ENCODE measurements at regions not wholly inside any gene's neighbourhood (a gene's known extent, or its start where the extent isn't known, plus 50 kb on each side); places are given as distances from the start of the nearest gene placed in this dataset.

DNA sequence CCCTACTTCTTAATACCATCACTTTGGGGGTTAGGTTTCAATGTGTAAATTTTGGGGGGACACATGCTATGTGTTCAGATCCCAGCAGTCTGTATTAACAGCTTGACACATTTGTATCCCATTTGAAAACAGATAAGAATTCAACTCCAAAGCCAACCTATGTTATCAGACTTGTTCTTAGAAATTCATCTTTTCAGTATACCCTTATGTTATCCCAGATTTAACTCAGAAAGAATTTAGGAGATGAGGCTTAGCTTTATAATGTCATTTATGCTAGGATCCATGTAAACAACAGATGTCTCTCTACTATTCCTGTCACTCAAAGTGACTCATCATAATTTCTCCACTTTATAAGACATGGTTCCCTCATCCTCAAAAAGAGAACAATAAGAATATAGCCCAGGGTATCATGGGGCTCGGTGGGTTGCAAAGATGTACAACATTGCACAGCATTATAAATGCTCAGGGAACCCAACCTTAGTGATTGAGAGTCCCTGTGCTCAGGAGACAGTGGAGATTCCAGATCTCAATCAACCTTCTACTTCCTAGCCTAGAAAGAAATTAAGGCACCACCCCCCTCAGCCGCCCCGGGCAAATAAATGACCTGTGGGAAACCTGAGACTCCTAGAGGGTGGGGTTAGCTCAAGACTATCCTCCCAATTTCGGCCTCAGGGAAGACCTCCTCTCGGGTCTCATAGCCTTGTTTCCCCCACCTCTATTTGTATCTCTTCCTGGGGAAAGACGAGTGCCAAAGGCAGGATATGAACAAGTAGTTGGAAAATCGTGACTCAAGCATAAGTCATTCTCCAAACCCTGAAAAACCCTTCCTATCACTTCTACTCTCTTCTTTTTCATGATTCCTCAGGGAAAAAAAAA is 265.1 kb upstream of the CAMK1G start:
- no peak for DNase-seq

DNA sequence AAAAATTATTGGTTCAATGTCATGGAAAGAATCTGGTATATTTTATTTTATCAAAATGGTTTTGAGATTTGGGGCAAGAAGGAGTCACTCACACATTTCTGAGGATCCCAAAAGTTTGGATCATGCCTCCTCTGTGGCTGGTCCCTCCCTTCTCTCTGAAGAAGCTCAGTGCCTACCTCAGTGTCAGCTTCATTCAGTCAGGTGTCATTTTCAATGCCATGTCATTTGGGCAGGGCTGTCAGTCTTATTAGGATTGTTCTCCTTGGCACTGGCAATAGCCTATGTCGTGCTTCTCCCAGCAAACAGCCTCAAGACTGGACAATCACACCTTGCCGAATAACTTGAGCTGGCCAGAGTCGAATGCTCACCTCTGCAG is 264.5 kb upstream of the CAMK1G start:
- DNase-seq = no peak

DNA sequence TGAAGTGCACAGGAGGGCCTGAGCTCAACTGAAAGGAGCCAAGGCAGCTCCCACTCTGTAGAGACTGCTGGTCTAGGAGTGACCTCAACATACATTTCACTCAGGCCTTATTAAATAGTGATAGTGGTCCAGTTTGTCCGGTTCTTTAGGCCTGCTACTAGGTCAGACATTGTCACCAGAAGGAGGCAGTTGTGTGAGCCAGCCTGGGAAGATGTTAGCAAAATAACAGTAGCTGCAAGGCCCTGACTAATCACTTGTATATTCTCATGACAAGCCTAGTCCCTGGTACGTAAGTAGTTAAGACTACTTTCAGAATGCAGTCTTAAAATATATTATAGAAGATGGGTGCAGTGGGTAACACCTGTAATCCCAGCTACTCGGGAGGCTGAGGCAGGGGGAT is 264.0 kb upstream of the CAMK1G start:
- no peak for DNase-seq

DNA sequence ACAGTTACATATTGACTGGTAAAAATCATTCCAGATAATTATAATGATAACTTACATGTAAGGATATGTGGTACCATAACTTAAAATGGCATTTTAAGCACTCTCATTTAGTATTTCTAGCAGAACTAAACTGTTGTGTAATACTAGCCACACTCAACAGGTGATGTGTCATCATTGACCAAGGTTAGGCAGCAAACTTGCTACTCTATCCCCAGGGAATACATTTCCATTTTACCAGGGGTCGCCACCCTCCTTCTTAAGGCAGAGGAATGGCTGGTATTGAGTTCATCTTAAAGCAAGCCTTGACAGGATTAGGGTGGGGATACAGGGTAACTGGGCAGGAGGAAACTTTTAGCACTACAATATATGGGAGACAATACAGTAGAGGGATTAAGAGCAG is 259.8 kb upstream of the CAMK1G start:
- DNase-seq = no peak

DNA sequence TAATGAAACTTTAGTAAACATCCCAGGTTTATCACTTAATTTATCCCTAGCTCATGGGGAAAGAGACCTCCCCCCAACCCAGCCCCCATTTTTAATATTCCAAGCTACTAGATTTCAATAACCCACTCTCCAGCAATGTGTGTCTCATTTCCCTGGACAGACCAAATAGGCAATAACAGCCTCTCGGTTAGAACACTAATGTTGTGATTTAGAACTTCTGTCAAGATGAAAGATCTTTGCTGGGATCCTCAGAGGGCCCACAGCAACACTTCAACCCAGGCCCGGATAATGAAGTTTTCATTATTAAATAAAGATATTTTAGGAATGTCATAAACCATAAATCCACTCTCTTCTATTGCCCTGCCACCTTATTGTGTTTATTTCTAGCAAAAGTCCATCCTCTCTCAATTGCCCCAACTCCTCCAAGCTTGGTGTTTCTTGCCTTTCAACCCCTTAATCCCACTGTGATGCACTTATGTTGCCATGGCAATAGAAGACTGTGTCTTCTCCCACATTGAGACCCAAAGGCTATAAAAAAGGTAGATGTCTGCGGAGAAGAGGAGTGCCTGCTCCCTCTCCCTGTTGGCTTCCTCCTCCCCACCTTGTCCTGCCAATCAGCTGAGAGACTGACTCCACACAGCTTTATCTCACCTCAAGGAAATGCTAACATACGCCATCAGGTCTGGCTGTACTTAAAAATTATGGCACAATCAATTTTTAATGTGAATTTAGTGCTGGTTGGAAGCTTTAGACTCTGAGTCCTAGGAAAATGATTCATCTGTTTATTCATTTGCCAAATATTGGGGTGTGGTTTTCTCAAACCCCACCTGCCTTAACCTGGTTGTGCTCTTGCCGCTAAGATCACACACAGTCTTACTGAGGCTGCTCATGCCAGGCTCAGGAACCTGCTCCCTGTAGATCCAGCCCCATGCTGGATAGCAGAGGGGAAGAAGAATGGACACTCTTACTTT is 258.3 kb upstream of the CAMK1G start:
- no peak for DNase-seq

DNA sequence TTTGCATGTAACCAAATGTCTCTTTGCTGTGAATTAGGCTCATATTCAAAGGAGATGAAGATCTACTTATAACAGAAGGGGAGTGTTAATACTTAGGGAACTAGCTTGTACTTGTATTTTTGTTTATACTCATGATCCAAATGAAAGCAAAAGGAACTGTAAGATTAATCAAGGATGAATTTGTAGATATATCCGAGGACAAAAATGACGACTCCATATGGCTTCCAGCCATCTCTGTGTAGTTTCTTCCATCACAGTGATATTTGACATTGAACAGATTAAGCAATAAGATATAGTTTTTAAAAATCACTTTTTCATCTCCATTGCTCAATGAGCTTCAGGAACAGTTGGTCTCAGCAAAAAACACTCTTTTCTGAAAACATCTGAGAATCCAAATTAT is 257.4 kb upstream of the CAMK1G start:
- no peak for DNase-seq

DNA sequence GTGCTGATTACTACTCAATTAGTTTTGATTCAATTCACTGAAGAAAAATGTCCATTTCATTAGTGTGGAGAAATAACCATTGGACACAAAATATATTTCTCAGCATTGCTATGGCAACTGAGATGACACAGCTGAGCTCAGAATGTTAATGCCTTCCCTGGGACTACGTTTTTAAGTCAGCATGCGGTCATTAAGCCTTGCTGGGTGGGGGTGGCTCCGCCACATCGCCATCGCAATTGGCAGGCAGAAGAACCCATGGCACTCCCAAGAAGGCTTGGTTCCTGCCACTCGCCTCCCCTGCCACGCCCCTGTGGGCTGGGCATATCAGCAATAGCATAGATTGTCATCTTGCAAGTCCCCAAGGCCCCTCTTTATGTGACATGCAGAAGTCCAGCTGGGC is 256.7 kb upstream of the CAMK1G start:
- DNase-seq = peak; percentile 27

DNA sequence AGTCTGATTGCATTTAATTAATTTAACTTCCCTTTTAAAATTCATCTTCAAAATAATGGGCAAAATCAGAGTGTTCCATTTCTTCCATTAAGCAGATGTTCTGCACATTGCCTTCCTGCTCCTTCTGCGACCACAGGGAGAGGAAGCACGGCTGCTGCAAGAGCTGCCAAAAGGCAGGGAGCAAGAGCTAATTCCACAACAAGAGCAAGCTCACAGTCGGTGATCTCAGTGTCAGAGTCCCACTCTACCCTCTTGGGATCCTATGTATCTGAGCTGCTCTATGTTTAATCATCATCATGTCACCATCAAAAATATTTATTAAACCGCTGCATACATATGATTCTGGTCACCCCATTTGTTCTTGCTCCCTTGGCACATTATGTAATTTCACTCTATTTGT is 255.3 kb upstream of the CAMK1G start:
- DNase-seq = peak; percentile 30

DNA sequence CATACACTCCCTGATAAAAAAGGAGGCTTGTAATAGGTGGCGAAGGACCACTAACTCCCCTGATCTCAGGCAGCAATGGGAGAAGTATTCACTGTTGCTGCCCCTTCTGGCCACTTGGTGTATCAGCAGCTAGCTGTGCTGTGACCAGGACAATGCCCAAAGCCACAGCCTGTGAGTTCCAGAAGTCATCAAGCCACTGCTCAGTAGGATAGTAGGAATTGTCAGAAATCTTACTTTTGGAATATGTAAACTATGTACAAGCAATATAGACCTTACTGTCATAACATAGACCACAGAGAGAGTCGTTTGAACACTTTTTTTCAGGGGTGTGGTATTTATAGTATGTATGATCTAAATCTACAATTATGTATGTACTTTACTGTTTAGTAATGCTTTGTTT is 248.3 kb upstream of the CAMK1G start:
- DNase-seq = peak; percentile 46

DNA sequence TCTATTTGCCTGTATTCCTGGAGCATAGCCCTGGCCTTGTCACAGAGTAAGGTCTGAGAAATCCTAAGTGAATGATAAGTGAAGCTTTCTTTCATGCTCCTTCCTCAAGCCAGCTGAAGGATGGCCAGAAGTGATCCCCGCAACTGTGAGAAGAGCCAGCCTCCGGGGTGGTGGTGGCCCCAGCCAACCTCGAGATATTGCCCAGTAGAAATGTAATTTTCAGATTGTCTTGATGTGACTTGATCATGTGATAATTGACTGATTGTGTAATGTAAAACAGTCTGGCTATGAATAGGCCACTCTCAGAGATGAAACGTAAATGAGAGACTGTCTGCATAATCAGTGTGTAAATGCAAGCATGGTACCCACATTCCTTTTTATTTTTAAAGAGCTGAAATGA is 242.4 kb upstream of the CAMK1G start:
- DNase-seq = no peak

DNA sequence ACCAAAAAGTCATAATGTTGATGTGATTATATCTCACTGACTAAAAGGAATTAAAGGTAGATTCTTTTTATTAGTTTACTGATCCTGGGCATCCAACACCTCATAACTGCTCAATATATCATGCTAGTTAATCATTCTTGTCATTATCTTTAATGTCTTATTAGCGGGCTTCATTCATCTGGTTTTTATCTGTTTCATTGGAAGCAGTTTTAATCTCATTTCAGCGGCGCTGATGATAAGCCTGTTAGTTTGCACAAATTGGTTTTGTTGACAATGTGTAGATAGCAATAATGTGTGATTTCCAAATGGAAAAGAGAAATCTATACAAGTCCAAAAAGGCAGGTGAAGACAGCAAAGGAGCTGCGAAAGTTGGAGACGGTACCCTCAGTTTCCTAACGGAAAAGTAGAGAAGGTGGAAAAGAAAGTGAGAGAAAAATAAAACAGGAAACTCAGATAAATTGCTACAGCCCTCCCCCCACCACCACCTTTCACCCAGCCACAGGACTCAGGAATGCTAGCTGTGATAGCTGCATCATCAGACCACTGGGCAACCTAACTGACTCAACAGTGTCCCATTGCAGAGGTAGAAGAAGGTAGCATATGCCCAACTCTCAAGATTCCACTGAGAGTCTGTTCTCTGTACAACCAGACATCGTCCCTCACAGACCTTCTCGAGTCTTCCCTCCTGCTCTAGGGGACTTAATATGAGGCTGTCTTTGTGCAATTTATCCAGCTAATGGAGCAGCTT is 241.7 kb upstream of the CAMK1G start:
- no peak for DNase-seq

DNA sequence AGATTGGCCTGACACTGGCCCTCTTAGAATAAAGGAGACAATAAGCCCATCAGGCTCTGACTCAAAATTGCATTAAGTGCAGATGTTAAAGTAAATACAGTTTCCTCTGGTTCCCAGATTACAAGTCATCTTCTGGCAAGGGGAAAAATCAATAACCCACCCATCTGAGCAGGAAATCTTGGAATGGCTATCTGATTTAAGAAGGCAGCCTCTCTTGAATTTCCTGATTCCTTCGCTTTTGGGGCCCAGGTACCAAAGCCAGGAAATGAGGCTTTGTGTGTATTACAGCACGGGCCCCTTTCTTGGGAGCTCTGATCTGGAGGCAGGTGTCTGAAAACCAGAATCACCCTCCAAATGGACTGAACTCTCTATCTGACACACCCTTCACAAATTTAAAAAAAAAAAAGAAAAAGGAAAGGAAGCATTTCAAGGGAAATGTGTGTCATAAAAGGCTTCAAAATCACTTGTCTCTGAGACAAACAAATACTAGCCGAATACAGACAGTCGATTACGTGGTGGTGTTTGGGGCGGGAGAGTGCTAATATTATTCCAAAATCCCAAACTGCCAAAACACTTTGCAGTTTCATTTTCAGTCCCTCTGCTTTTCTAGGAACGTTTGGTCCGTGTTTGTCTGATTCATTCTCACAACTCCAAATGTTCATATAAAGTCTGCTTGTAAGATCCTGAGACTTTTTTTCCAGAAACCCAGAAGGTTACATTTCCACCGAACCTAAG is 240.9 kb upstream of the CAMK1G start:
- DNase-seq = no peak

DNA sequence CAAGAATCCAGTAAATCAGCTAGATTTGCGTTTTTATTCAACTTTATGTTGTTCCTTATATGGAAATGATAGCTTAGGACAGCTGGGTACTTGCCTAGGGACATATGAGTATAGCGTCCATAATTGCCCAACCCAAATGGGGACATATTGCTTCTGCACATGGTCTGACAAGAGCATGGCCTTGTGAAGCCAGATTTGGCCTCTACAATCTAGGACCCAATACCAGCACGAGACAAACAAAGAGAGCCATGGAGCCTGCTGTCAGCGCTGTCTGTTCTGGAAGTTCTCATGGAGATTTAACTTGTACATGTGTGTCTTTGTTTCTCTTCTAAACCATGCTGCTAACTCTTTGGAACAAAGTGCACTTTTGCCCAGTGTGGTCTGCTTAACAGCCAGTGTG is 240.0 kb upstream of the CAMK1G start:
- no peak for DNase-seq

DNA sequence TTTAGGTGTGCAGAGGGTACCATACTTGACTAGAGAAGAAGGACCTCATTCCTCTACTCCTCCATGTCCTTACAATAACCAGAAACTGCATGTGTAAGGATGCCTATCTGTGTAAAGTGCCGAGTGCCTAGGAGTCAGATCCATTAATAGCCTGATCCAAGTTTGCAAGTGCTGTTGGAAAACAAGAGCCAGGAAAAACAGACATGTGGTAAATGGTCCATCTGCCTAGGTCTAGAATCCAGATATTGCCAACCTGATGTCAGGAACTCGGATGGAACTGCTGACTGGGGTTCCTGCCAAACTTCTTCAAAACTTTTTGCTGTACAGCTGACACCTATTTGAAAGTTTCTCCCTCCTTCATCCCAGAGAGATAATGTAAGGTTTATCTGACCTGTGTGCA is 239.4 kb upstream of the CAMK1G start:
- no peak for DNase-seq

DNA sequence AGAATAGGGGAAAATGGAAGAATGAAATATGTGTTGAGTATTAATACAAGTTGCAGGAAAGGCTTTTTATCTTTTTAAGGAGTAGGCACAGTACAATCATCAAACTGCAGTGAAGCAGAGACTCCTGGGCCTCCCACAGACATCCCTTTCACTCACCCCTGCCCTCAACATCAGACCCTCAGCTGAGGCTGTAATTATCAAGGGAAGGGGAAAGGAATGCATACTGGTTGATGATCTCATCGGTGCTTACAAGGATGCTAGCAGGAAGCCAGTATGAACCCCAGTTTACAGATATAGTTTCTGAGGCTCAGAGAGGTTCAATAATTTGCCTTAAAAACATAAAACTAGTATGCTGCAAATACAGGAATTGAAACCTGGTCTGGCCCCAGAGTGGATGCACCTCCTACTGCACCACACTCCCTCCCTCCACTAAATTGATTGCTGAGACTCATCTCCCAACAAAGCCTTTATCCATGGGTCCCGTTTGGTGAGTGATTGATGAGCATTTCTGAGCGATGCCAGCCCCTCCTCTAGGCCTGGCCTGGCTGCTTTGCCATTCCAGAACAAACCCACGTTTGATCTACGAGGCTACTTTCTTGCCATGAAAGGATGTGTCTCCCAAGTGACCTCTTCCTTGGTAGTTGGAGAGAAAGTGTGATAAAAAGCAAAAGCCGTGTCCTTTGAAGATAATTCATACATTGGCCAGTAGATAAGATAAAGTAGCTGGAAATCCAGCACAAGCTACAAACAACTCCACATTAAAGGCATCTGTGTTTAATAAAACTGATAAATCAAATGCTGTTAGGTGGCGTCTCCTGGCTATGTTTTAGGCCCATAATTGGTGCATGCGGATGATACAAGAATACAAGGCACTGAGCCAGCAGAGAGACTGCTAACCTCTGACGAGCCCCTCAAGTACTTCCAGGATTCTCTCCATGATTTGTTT is 233.9 kb upstream of the CAMK1G start:
- DNase-seq = peak; percentile 63

DNA sequence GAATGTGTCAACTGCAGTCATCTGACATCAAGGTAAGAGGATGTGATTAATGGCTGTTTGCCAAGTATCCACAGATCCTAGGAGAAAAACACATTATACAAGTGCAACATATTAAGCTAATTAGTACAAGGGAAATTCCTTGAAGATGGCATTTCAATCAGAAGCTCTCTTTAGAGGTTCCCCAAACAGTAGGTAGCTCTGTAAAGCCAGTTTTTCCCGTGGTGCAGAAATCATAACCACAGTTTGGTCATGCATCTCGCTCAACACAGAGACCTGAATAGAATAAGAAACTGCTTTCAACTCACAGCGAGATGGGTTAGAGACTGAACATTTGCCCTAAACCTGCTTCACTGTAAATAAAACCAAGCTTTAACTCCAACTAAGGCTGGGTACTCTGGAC is 230.5 kb upstream of the CAMK1G start:
- no peak for DNase-seq

DNA sequence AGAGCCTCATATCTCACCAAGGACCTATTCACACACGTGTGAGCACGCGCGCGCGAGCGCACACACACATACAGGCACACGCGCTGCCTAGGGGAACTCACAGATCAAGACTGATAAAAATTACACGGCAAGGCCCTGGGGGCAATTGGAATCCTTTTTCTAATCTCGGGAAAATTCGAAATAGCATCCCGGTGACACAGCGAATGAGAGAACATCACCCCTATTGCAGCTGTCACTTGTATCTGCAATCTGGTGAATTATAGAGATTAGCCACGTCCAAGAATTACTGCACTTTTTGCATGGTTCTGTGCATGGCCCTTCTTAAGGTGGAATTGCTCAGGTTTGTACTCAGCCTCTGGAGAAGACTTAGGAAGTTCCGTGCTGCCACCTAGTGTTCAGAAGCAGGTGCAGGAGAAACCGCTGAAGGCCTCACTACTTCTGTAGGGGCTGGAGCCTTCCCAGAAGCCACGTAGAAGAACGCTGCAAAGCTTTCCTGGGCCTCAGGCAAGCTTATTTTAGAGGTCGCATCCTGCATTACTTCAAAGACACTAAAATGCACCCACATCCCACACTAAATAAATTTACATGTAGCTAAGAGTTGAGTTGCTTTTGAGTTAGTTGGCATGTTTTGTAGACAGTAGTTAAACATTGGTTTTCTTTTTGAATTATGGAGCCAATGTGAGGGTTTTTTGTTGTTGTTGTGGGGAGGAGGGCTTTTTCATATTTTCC is 229.2 kb upstream of the CAMK1G start:
- DNase-seq = peak; percentile 96

DNA sequence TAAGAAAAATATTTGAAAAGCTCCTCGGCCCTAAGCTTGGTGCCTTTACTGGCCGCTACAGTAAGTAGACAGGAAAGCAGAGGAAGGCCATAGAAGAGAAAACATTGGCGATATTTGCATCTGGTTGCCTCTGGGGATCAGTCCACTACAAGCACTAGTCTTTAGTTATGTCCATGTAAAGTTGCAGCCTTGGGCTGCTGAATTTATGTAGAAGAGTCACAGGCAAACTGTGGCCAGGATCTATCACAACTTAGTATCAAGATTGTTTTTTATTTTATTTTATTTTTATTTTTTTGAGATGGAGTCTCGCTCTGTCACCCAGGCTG is 228.7 kb upstream of the CAMK1G start:
- DNase-seq = no peak

DNA sequence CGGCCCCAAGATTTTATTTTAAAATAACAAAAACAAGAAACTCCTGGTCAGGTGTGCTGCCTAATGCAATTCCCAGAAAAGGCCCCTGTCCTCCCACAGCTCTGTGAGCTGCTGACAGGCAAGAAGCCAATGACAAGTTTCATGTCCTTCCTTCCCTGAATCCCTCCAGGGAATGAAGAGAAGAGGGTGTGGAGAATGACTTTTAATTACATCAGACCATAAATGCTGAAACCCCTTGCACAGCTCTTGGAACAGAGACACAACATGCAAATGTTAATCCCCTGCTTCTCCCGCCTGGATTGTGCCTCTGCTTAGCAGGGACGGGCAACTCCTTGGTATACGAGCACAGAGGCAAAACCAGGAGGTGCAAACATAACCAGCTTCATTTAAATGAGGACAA is 228.1 kb upstream of the CAMK1G start:
- DNase-seq = no peak

DNA sequence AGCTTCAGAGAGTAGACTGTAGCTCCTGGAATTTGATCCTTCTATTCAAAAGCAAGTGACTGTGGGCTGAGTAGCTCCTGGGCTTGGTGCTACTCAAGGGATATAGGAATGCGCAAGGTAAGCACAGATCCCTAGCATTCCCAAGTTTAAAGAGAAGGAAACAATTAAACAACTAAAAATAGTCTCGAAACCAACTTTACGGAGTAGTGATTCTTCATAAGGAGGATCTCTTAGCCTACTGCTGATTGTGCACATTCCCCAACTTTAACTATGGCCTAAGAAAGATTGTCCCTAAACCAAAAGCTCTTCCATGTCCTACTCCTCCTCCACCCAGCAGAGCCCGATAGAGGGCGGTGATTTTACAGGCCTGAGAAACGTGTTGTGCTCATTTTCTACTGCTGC is 226.5 kb upstream of the CAMK1G start:
- DNase-seq = no peak

DNA sequence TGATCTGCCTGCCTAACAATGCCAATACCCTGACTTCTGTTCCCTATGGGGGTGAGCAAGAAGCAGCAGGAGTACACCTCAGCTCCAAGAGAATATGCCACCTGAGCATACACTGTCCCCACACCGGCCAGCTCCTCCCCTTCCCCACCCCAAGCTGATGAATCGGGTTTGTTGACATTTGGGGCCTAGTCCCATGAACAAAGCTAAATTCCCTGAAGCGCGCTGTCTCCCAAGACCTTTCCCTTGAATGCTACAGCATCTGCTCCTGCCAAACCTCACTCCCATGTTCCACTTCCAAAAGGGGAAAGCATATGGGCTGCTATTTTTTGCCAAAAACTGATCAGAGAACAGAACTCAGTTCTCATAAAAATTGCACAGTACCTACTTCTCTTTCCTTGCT is 220.4 kb upstream of the CAMK1G start:
- no peak for DNase-seq

Measured in eye (tissue), 1 donor.